ENCODE measurements at regions not wholly inside any gene's neighbourhood (a gene's known extent, or its start where the extent isn't known, plus 50 kb on each side); places are given as distances from the start of the nearest gene placed in this dataset.

GRCh38 chr13:24081387-24081786, 79.1 kb upstream of the SPATA13 start:
- no peak for DNase-seq (ENCODE audit: low read depth)

- DNase-seq (ENCODE audit: low read depth) = no peak
These were observed 77.4 kb upstream of the SPATA13 start for GRCh38 chr13:24083141-24083540.

DNA sequence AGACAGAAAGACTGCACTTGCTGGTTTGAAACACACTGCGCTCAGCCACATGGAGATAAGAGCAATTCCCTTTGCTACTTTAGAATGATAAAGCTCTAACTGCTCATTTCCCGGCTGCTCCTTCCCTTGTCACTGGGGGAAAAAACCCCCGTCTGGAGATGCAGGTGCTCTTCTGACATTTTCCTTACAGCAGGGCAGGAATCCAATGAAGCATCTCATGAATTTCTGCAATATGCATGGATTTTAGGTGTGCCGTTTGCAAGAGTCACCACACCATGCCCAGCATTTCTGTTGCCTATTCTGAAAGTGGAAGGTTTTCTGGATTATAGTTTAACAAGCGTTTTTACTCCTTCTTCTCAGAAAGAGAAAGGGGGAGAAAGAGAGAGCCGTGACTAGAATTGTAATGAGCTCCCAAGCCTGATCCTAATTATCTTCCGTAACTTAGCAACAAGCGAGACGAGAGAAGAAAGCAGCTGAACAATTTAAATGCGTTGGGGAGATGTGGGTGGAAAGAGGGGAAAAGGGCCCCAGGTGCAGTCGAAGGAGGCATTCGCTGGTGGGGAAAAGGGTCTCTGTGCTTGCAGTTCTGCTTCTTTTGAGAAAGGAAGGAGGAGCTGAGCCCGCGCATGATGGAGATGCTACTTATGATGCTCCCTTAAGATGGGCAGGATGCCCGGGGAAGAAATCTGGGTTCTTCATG, 76.6 kb upstream of the SPATA13 start:
- DNase-seq (ENCODE audit: low read depth) = no peak

GRCh38 chr13:24085662-24086061, 74.9 kb upstream of the SPATA13 start:
- DNase-seq (ENCODE audit: low read depth) = no peak

- DNase-seq (ENCODE audit: low read depth) = no peak
These were observed 73.9 kb upstream of the SPATA13 start for GRCh38 chr13:24086642-24087041.

DNA sequence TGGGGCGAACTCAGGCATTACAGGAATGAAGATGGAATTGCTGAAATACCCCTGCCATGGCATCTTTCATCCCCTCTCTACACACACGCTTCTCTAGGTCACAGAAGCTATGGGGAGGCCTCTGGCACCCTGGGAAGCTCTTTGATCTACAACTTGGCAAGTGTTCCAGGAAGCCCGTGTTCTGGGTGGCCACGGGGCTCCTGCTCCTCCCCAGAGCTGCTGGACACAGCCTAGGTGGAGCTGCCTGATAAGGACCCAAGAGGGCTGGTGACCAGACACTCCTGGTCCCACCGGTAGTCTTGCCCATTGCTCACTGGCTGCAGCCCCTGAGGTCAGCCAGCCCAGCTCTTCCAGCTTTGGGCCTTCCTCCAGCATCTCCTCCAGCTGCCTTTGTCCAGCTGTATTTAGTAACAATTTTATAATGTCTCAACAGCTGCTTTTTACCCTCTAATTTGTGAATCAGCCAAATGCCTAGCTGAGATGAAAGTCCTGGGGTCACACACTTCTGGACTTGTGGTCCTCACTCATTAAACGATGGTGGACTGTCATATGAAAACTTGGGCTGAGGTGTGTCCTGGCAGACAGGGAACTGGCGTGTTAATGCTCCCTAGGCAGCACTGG, 72.8 kb upstream of the SPATA13 start:
- DNase-seq (ENCODE audit: low read depth) = no peak

- DNase-seq (ENCODE audit: low read depth) = no peak
These were observed 70.5 kb upstream of the SPATA13 start for GRCh38 chr13:24090049-24090448.

- no peak for DNase-seq (ENCODE audit: low read depth)
These were observed 69.4 kb upstream of the SPATA13 start for GRCh38 chr13:24091080-24091479.

GRCh38 chr13:24092108-24092507, 68.4 kb upstream of the SPATA13 start:
- DNase-seq (ENCODE audit: low read depth) = no peak

DNA sequence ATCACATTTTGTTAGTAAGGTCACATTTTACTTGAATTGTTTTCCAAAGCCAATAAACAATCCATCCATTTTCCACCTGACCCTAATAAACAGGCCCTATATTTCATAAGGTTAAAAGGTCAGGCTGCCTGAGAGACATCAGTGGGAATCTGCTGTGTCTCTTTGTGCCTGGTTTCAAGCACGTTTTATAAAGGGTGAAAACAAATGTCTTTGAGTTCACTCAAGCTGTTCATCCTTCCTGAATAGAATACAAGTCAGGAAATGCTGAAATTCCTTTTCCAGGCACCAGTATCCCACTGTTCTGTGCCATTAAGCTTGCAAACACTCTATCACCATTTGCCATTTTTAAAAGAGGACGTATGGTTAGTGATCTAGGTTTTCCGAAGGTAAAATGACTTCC, 67.5 kb upstream of the SPATA13 start:
- no peak for DNase-seq (ENCODE audit: low read depth)

GRCh38 chr13:24096659-24097058, 63.9 kb upstream of the SPATA13 start:
- DNase-seq (ENCODE audit: low read depth) = no peak

- peak; percentile 32 for DNase-seq (ENCODE audit: low read depth)
These were observed 63.5 kb upstream of the SPATA13 start for GRCh38 chr13:24097064-24097463.

- no peak for DNase-seq (ENCODE audit: low read depth)
These were observed 62.9 kb upstream of the SPATA13 start for GRCh38 chr13:24097667-24098066.

DNA sequence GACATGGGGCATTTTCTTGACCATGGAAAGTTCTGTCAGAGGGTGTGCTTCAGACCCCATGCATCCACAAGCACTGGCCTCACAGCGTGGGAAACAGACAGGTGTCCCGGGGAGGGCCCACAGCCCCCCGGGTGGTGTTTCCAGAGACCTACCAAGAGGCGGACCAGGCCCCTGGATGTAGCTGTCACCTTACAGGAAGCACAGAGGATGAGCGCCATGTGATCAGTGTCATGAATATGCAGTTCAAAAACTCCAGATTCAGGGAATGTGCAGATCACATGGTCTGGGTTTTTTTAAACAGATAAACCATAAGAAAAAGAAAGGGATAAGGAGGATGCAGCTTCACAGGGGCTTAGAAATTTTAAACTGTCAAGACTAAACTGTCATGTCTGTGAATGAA, 61.0 kb upstream of the SPATA13 start:
- no peak for DNase-seq (ENCODE audit: low read depth)

- DNase-seq (ENCODE audit: low read depth) = no peak
These were observed 60.3 kb upstream of the SPATA13 start for GRCh38 chr13:24100188-24100587.

- no peak for DNase-seq (ENCODE audit: low read depth)
These were observed 56.6 kb upstream of the SPATA13 start for GRCh38 chr13:24103782-24104372.

GRCh38 chr13:24104723-24105122, 55.8 kb upstream of the SPATA13 start:
- DNase-seq (ENCODE audit: low read depth) = no peak

DNA sequence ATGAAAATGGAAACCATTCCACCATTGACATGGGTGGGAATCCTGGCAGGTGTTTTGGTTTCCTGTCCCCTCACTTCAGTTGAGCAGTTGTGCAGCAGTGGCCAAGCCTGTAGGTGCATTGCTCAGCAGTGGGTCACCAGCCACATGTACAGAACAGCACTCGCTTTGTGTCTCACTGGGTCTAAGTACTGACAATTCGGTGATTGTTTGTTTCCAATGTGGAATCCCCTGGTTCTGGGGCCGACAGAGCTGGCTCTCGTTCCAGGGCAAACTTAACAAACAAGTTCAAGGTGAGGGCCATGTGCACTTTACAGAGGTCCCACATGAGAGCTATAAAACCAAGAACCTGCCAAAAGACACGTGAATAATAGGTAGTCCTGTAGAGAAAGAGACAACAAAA, 54.1 kb upstream of the SPATA13 start:
- DNase-seq (ENCODE audit: low read depth) = no peak

DNA sequence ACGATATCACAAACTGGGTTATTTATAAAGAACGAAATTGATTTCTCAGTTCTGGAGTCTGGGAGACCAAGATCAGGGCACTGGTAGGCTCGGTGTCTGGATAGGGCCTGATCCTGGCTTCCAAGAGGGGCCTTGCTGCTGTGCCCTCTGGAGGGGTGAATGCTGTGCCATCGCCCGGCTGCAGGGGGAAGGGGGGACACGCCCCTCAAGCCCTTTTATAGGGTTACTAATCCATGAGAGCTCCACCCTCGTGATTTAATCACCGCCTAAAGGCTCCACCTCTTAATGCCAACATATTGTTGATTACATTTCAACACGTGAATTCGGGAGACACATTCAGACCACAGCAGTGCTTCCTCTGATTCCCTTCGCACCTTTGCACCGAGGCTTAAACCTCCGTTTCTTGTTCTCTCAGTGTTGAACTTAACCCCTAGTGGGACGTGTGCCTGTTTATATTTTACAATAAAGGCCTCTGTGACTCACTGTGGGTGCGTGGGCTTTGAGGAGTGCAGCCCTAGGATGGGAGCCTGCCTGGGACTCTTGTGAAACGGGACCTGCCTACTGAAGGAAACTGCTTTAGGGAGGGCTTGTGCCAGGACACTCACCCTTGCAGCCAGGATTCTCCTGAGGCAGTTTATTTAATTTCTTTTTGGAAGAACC, 52.4 kb upstream of the SPATA13 start:
- DNase-seq (ENCODE audit: low read depth) = no peak

DNA sequence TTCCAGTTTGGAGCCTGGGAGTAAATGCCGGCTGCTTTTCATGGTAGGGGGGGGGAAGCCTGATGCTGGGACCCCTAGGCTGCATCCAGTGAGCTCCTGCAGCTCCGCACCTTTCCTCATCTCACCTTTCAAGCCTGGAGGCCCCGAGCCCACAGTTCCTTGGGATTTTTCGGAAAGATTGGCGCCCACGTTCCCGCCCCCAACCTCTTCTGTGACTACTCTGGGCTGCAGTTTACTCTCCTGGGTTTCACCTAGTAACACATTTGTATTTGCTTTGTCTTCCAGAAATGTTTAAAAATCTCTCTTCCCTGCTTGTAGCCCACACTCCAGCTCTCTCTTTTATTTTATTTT, 51.9 kb upstream of the SPATA13 start:
- no peak for DNase-seq (ENCODE audit: low read depth)

DNA sequence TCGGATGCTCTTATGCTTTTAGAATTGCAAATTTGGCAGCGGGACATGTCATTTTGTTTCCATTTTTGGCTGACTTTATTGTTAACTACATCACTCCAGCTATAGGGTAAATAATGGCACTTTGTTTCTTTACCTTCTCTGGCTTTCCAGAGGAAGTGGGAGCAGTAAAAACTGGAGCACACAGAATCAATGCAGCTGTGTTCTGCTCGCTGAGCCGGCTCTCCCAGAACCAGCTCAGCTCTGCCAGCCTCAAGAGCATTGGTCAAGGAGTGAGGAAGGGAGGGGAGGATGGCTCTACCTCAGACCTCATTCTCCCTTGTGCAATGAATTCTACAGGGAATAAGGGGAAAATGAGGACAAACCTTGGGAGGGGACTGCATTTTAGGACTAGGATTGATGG, 50.5 kb upstream of the SPATA13 start:
- DNase-seq (ENCODE audit: low read depth) = no peak
